ENCODE measurements at regions not wholly inside any gene's neighbourhood (a gene's known extent, or its start where the extent isn't known, plus 50 kb on each side); places are given as distances from the start of the nearest gene placed in this dataset.

DNA sequence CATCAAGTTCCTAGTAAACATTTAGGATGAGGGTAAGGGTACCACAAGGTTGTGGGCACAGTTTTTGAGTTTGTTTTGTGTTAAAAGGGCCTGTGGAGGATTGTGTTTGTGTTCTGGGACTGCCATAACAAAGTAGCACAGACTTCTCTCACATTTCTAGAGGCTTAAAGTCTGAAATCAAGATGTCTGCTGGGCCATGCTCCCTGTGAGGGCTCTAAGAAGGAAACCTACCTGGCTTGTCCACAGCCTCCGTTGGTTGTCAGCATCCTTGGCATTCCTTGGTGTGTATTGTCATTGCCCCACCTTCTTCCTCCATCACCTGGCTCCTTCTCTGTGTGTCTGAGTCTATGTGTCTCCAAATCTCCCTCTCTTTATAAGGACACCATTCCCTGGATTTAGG is 808.1 kb upstream of the RBFOX1 start:
- TF ChIP-seq HDGF (IDR thresholded peaks at IDR 0.05; ENCODE audit: borderline replicate concordance) (no peak), ARNT (IDR thresholded peaks at IDR 0.05) (no peak), BHLHE40 (IDR thresholded peaks at IDR 0.05; ENCODE audit: borderline replicate concordance) (no peak), FOXA1 (IDR thresholded peaks at IDR 0.05) (no peak), ELF4 (IDR thresholded peaks at IDR 0.05) (no peak), FOXM1 (IDR thresholded peaks at IDR 0.05; ENCODE audit: borderline replicate concordance) (no peak), TARDBP (IDR thresholded peaks at IDR 0.05) (no peak), LEF1 (IDR thresholded peaks at IDR 0.05; ENCODE audit: borderline replicate concordance) (no peak), SUZ12 (IDR thresholded peaks at IDR 0.05) (no peak), L3MBTL2 (conservative IDR thresholded peaks at IDR 0.05) (no peak), FOXK2 (IDR thresholded peaks at IDR 0.05) (no peak), SP1 (IDR thresholded peaks at IDR 0.05) (no peak)
- TF ChIP-seq, protein P1, sequence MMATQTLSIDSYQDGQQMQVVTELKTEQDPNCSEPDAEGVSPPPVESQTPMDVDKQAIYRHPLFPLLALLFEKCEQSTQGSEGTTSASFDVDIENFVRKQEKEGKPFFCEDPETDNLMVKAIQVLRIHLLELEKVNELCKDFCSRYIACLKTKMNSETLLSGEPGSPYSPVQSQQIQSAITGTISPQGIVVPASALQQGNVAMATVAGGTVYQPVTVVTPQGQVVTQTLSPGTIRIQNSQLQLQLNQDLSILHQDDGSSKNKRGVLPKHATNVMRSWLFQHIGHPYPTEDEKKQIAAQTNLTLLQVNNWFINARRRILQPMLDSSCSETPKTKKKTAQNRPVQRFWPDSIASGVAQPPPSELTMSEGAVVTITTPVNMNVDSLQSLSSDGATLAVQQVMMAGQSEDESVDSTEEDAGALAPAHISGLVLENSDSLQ (IDR thresholded peaks at IDR 0.05): no peak
